ENCODE measurements at regions not wholly inside any gene's neighbourhood (a gene's known extent, or its start where the extent isn't known, plus 50 kb on each side); places are given as distances from the start of the nearest gene placed in this dataset.

- Histone ChIP-seq H3K27ac (ENCODE audit: low read depth in 2 of 2, low read length in 2 of 2) (no peak overlapping the region), H3K36me3 (ENCODE audit: control insufficient read depth in 2 of 2, insufficient read depth in 2 of 2, low read length in 2 of 2) (no peaks in the 10 kb centered on the region), H3K4me1 (ENCODE audit: control insufficient read depth in 2 of 2, insufficient read depth in 2 of 2, low read length in 2 of 2) (peaks cover 0 to 7% of the 10 kb centered on the region in 2 donors), H3K9ac (ENCODE audit: low read depth in 1 of 2, low read length in 2 of 2) (no peak overlapping the region), H3K27me3 (ENCODE audit: control insufficient read depth in 2 of 2, insufficient read depth in 2 of 2, low read length in 2 of 2) (no peaks in the 10 kb centered on the region), H3K4me3 (ENCODE audit: low read length in 2 of 2) (no peak overlapping the region), H3K9me3 (ENCODE audit: control insufficient read depth in 2 of 2, low read length in 2 of 2) (peaks cover 0 to 5% of the 10 kb centered on the region in 2 donors)
Measured at GRCh38 chr3:150079029-150079739, 108.5 kb upstream of the PFN2 start.

DNA sequence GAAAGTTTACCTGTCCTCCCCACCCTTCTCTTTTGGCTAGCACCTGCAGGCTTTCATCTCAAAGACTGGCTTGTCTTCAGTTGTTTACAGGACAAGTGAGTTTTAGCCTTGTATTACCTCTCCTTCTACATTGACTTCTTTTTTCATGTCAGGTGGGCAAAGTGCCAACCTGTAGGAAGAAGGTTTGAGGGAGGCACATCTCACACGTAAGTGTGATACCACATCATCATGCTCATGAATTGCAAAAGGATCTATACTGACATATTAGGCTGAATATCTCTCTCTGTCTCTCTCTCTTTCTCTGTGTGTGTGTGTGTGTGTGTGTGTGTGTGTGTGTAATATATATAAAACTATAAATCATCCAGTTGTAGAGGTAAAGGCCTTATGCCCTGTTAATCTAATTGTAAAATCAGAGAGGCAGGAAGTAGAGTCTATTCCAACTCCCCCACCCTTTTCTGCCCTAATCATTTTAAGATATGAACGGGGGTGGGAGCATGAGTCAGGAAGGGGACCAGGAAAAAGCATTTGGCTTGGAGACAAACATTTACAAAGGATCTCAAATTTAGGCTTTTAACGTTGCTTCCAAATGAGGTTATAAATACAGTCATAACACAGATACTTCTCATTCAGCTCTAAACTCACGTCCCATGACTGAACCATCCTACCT is 107.0 kb upstream of the PFN2 start:
- Histone ChIP-seq H3K36me3 (ENCODE audit: control insufficient read depth in 2 of 2, insufficient read depth in 2 of 2, low read length in 2 of 2) (no peaks in the 10 kb centered on the region), H3K4me1 (ENCODE audit: control insufficient read depth in 2 of 2, insufficient read depth in 2 of 2, low read length in 2 of 2) (peaks cover 0 to 7% of the 10 kb centered on the region in 2 donors), H3K9ac (ENCODE audit: low read depth in 1 of 2, low read length in 2 of 2) (no peak overlapping the region), H3K27me3 (ENCODE audit: control insufficient read depth in 2 of 2, insufficient read depth in 2 of 2, low read length in 2 of 2) (no peaks in the 10 kb centered on the region), H3K9me3 (ENCODE audit: control insufficient read depth in 2 of 2, low read length in 2 of 2) (peaks cover 0 to 5% of the 10 kb centered on the region in 2 donors), H3K4me3 (ENCODE audit: low read length in 2 of 2) (no peak overlapping the region), H3K27ac (ENCODE audit: low read depth in 2 of 2, low read length in 2 of 2) (no peak overlapping the region)

GRCh38 chr3:150077107-150077506 is 106.4 kb upstream of the PFN2 start:
- Histone ChIP-seq H3K4me3 (ENCODE audit: low read length in 2 of 2) (no peak overlapping the region), H3K4me1 (ENCODE audit: control insufficient read depth in 2 of 2, insufficient read depth in 2 of 2, low read length in 2 of 2) (peaks cover 0 to 7% of the 10 kb centered on the region in 2 donors), H3K9me3 (ENCODE audit: control insufficient read depth in 2 of 2, low read length in 2 of 2) (peaks cover 0 to 5% of the 10 kb centered on the region in 2 donors), H3K9ac (ENCODE audit: low read depth in 1 of 2, low read length in 2 of 2) (no peak overlapping the region), H3K27me3 (ENCODE audit: control insufficient read depth in 2 of 2, insufficient read depth in 2 of 2, low read length in 2 of 2) (no peaks in the 10 kb centered on the region), H3K27ac (ENCODE audit: low read depth in 2 of 2, low read length in 2 of 2) (no peak overlapping the region), H3K36me3 (ENCODE audit: control insufficient read depth in 2 of 2, insufficient read depth in 2 of 2, low read length in 2 of 2) (no peaks in the 10 kb centered on the region)

DNA sequence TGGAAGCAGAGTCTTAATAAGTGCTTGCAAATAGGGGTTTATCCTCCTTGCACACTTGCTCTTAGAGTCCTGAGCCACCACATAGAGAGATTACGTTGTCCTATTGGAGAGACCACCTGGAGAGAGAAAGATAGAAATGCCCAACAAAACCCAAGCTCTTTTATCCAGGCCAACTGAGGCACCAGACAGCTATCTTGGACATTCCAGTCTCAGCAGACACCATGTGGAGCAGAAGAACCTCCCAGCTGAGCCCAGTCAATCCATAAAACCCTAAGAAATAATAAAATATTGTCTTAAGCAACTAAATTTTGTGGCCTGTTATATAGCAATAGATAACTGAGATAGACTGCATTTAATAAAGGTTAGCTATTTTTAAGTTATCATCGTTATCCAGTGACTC is 105.7 kb upstream of the PFN2 start:
- Histone ChIP-seq H3K9me3 (ENCODE audit: control insufficient read depth in 2 of 2, low read length in 2 of 2) (peaks cover 0 to 5% of the 10 kb centered on the region in 2 donors), H3K27me3 (ENCODE audit: control insufficient read depth in 2 of 2, insufficient read depth in 2 of 2, low read length in 2 of 2) (no peaks in the 10 kb centered on the region), H3K27ac (ENCODE audit: low read depth in 2 of 2, low read length in 2 of 2) (no peak overlapping the region), H3K4me3 (ENCODE audit: low read length in 2 of 2) (no peak overlapping the region), H3K9ac (ENCODE audit: low read depth in 1 of 2, low read length in 2 of 2) (no peak overlapping the region), H3K36me3 (ENCODE audit: control insufficient read depth in 2 of 2, insufficient read depth in 2 of 2, low read length in 2 of 2) (no peaks in the 10 kb centered on the region), H3K4me1 (ENCODE audit: control insufficient read depth in 2 of 2, insufficient read depth in 2 of 2, low read length in 2 of 2) (peaks cover 0 to 7% of the 10 kb centered on the region in 2 donors)

GRCh38 chr3:150075417-150075865 is 104.7 kb upstream of the PFN2 start:
- H3K27ac ChIP-seq (ENCODE audit: low read depth in 2 of 2, low read length in 2 of 2) = no peak overlapping the region
- no peak overlapping the region for H3K9ac ChIP-seq (ENCODE audit: low read depth in 1 of 2, low read length in 2 of 2)
- H3K9me3 ChIP-seq (ENCODE audit: control insufficient read depth in 2 of 2, low read length in 2 of 2) = peaks cover 0 to 5% of the 10 kb centered on the region in 2 donors
- H3K4me3 ChIP-seq (ENCODE audit: low read length in 2 of 2) = no peak overlapping the region
- H3K27me3 ChIP-seq (ENCODE audit: control insufficient read depth in 2 of 2, insufficient read depth in 2 of 2, low read length in 2 of 2) = no peaks in the 10 kb centered on the region
- peaks cover 0 to 7% of the 10 kb centered on the region in 2 donors for H3K4me1 ChIP-seq (ENCODE audit: control insufficient read depth in 2 of 2, insufficient read depth in 2 of 2, low read length in 2 of 2)
- H3K36me3 ChIP-seq (ENCODE audit: control insufficient read depth in 2 of 2, insufficient read depth in 2 of 2, low read length in 2 of 2) = no peaks in the 10 kb centered on the region

DNA sequence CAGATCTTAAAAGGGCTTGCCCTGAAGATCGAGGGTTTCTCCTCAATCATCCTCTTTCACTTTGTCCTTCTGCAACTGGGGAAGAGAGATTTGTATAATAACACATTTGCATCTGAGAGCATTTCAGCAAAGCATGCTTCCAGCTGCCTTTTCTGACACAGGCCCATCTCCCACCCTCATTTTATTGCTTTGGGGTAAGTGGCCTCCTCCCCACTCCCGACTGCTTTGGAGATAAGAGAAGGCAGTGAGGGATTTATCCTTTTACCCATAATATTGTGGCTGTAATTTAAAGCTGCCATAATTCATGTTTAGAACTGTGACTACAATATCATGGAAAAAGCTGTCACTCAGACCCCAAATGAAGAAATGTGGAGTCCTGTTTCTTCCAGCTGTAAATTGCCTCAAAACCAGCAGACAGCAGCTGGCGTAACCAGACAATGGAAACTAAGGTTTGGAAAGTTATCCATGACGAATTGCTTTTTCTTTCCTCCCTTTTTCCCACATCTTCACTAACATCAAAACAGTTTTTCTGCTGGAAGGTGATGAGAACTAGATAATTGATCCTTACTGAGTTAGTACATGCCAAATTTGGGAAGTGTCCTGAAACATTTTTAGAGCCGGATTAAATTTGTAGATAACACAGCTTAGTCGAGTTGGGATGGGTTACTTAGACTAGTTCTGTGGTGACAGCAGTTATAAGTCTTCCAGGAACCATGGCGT is 104.2 kb upstream of the PFN2 start:
- no peaks in the 10 kb centered on the region for H3K27me3 ChIP-seq (ENCODE audit: control insufficient read depth in 2 of 2, insufficient read depth in 2 of 2, low read length in 2 of 2)
- no peaks in the 10 kb centered on the region for H3K36me3 ChIP-seq (ENCODE audit: control insufficient read depth in 2 of 2, insufficient read depth in 2 of 2, low read length in 2 of 2)
- no peak overlapping the region for H3K9ac ChIP-seq (ENCODE audit: low read depth in 1 of 2, low read length in 2 of 2)
- H3K9me3 ChIP-seq (ENCODE audit: control insufficient read depth in 2 of 2, low read length in 2 of 2) = peaks cover 0 to 5% of the 10 kb centered on the region in 2 donors
- peak overlapping the region in 1 of 2 donors; percentile 42 for H3K4me3 ChIP-seq (ENCODE audit: low read length in 2 of 2)
- H3K4me1 ChIP-seq (ENCODE audit: control insufficient read depth in 2 of 2, insufficient read depth in 2 of 2, low read length in 2 of 2) = peaks cover 0 to 7% of the 10 kb centered on the region in 2 donors
- no peak overlapping the region for H3K27ac ChIP-seq (ENCODE audit: low read depth in 2 of 2, low read length in 2 of 2)

GRCh38 chr3:150074277-150074676 is 103.6 kb upstream of the PFN2 start:
- peaks cover 0 to 5% of the 10 kb centered on the region in 2 donors for H3K9me3 ChIP-seq (ENCODE audit: control insufficient read depth in 2 of 2, low read length in 2 of 2)

DNA sequence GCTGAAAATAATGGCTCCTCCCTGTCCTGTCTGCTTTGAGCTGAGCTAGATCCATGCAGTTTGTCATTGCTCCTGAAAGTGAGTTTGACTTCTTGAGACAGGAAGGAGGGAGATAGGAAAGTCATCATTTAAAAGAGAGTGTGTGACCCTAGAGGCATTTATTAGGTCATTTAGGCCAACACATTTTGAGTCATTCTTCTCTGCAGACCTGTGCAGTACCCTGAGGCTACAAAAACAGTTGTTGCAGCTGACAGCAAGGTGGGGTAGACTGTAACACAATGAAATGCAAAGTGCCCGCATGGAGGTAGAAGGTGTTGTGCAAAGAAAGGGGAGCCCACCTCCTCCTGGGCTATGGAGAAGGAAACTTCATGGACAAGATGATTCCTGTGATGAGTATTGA is 102.8 kb upstream of the PFN2 start:
- H3K9ac ChIP-seq (ENCODE audit: low read depth in 1 of 2, low read length in 2 of 2) = no peak overlapping the region
- no peak overlapping the region for H3K27ac ChIP-seq (ENCODE audit: low read depth in 2 of 2, low read length in 2 of 2)
- no peaks in the 10 kb centered on the region for H3K27me3 ChIP-seq (ENCODE audit: control insufficient read depth in 2 of 2, insufficient read depth in 2 of 2, low read length in 2 of 2)
- H3K9me3 ChIP-seq (ENCODE audit: control insufficient read depth in 2 of 2, low read length in 2 of 2) = peaks cover 0 to 5% of the 10 kb centered on the region in 2 donors
- no peaks in the 10 kb centered on the region for H3K36me3 ChIP-seq (ENCODE audit: control insufficient read depth in 2 of 2, insufficient read depth in 2 of 2, low read length in 2 of 2)
- H3K4me3 ChIP-seq (ENCODE audit: low read length in 2 of 2) = no peak overlapping the region
- H3K4me1 ChIP-seq (ENCODE audit: control insufficient read depth in 2 of 2, insufficient read depth in 2 of 2, low read length in 2 of 2) = peaks cover 0 to 7% of the 10 kb centered on the region in 2 donors

More at GRCh38 chr3:150074277-150074676, 103.6 kb upstream of the PFN2 start:
- Histone ChIP-seq H3K4me3 (ENCODE audit: low read length in 2 of 2) (peak overlapping the region in 1 of 2 donors; percentile 42), H3K4me1 (ENCODE audit: control insufficient read depth in 2 of 2, insufficient read depth in 2 of 2, low read length in 2 of 2) (peaks cover 0 to 7% of the 10 kb centered on the region in 2 donors), H3K36me3 (ENCODE audit: control insufficient read depth in 2 of 2, insufficient read depth in 2 of 2, low read length in 2 of 2) (no peaks in the 10 kb centered on the region), H3K27ac (ENCODE audit: low read depth in 2 of 2, low read length in 2 of 2) (no peak overlapping the region), H3K27me3 (ENCODE audit: control insufficient read depth in 2 of 2, insufficient read depth in 2 of 2, low read length in 2 of 2) (no peaks in the 10 kb centered on the region), H3K9ac (ENCODE audit: low read depth in 1 of 2, low read length in 2 of 2) (no peak overlapping the region)

DNA sequence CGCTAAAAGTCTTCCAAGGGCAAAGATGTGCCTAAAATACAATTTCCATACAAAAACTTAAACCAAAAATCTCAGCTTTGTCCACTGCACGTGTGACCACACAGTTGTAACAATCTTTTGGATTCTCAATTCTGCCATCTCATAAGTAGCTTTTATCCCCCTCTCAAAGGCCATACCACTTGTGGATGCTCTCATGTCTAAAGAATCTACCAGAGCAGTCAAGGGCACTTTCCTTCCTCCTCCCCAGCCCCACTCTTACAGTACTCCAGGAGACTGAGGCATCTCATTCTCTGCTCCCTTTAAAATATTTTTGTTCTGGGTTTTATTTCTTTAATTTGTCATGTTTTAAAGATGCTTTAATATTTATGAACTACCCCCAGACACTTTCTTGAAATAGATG is 102.3 kb upstream of the PFN2 start:
- H3K27me3 ChIP-seq (ENCODE audit: control insufficient read depth in 2 of 2, insufficient read depth in 2 of 2, low read length in 2 of 2) = no peaks in the 10 kb centered on the region
- H3K9me3 ChIP-seq (ENCODE audit: control insufficient read depth in 2 of 2, low read length in 2 of 2) = peaks cover 0 to 5% of the 10 kb centered on the region in 2 donors
- H3K9ac ChIP-seq (ENCODE audit: low read depth in 1 of 2, low read length in 2 of 2) = no peak overlapping the region
- H3K36me3 ChIP-seq (ENCODE audit: control insufficient read depth in 2 of 2, insufficient read depth in 2 of 2, low read length in 2 of 2) = no peaks in the 10 kb centered on the region
- no peak overlapping the region for H3K4me3 ChIP-seq (ENCODE audit: low read length in 2 of 2)
- H3K4me1 ChIP-seq (ENCODE audit: control insufficient read depth in 2 of 2, insufficient read depth in 2 of 2, low read length in 2 of 2) = peaks cover 0 to 7% of the 10 kb centered on the region in 2 donors
- no peak overlapping the region for H3K27ac ChIP-seq (ENCODE audit: low read depth in 2 of 2, low read length in 2 of 2)

DNA sequence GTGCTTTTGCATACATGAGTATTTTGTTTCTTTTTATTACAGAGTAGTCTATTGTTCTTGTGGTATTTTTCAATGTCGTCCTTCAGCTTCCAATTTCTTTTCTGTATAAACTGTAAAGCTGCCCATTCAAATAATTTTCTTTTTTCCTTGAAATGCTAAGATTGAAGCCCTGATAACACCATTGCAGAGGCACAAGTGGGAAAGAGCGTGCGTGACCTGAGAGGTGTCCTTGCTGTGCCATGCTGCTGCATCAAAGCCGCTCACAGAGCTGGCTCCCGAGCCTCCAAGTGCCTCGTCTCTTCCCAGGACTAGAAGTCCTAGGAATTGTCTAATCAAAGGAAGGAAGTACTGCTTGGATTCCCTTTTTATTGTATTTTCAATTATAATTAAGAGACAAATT is 101.9 kb upstream of the PFN2 start:
- H3K27ac ChIP-seq (ENCODE audit: low read depth in 2 of 2, low read length in 2 of 2) = no peak overlapping the region
- H3K36me3 ChIP-seq (ENCODE audit: control insufficient read depth in 2 of 2, insufficient read depth in 2 of 2, low read length in 2 of 2) = no peaks in the 10 kb centered on the region
- peaks cover 0 to 5% of the 10 kb centered on the region in 2 donors for H3K4me1 ChIP-seq (ENCODE audit: control insufficient read depth in 2 of 2, insufficient read depth in 2 of 2, low read length in 2 of 2)
- H3K27me3 ChIP-seq (ENCODE audit: control insufficient read depth in 2 of 2, insufficient read depth in 2 of 2, low read length in 2 of 2) = no peaks in the 10 kb centered on the region
- no peak overlapping the region for H3K9ac ChIP-seq (ENCODE audit: low read depth in 1 of 2, low read length in 2 of 2)
- H3K9me3 ChIP-seq (ENCODE audit: control insufficient read depth in 2 of 2, low read length in 2 of 2) = peaks cover 0 to 5% of the 10 kb centered on the region in 2 donors
- H3K4me3 ChIP-seq (ENCODE audit: low read length in 2 of 2) = no peak overlapping the region
